GM23338 (cell line): ENCODE measurements at regions not wholly inside any gene's neighbourhood (a gene's known extent, or its start where the extent isn't known, plus 50 kb on each side); places are given as distances from the start of the nearest gene placed in this dataset.

Experiments used
- ATAC-seq: fragments of 200-7000 bp; cut with Tn5 transposase; 3 replicates; pipeline ENCODE4 v1.9.1; 2020
- DNase-seq: peaks from one replicate; pipeline ENCODE4 v3.0.0-alpha.2; 2015; ENCODE audit warnings: low spot score
- H2AFZ ChIP-seq: fragments of 200-600 bp; sonication (generic); 2 replicates; pipeline ENCODE4 v1.8.0; 2016; ENCODE audit warnings: antibody characterized with exemption, mild to moderate bottlenecking, moderate library complexity
- H3F3A ChIP-seq: fragments of 200-600 bp; sonication (generic); replicated peaks from 2 replicates; pipeline ENCODE4 v1.8.0; 2017; ENCODE audit warnings: antibody characterized with exemption, mixed run types, low read depth
- H3K27ac ChIP-seq: fragments of 200-600 bp; sonication (generic); 2 replicates; pipeline ENCODE4 v1.6.1; 2016; ENCODE audit warnings: low read depth
- H3K27me3 ChIP-seq: fragments of 200-600 bp; sonication (generic); 2 replicates; pipeline ENCODE4 v1.8.0; 2016; ENCODE audit warnings: mild to moderate bottlenecking, mixed run types, moderate library complexity; ENCODE audit not compliant: insufficient read depth
- H3K36me3 ChIP-seq: fragments of 200-600 bp; sonication (generic); 2 replicates; pipeline ENCODE4 v1.8.0; 2016; ENCODE audit warnings: mild to moderate bottlenecking; ENCODE audit not compliant: insufficient read depth
- H3K4me1 ChIP-seq: fragments of 200-600 bp; sonication (generic); 2 replicates; pipeline ENCODE4 v1.8.0; 2016; ENCODE audit warnings: mild to moderate bottlenecking, moderate library complexity; ENCODE audit not compliant: insufficient read depth
- H3K4me2 ChIP-seq: fragments of 200-600 bp; sonication (generic); 2 replicates; pipeline ENCODE4 v1.7.1; 2017; ENCODE audit warnings: mixed run types
- H3K4me3 ChIP-seq: fragments of 200-600 bp; sonication (generic); 2 replicates; pipeline ENCODE4 v1.6.1; 2016; ENCODE audit warnings: mixed run types
- H3K79me2 ChIP-seq: fragments of 200-600 bp; sonication (generic); replicated peaks from 2 replicates; pipeline ENCODE4 v1.8.0; 2017; ENCODE audit warnings: mild to moderate bottlenecking; ENCODE audit not compliant: insufficient read depth
- H3K9me2 ChIP-seq: fragments of 200-600 bp; sonication (generic); 2 replicates; pipeline ENCODE4 v1.8.0; 2017; ENCODE audit not compliant: insufficient read depth
- H4K20me1 ChIP-seq: fragments of 200-600 bp; sonication (generic); replicated peaks from 2 replicates; pipeline ENCODE4 v1.8.0; 2017; ENCODE audit warnings: mild to moderate bottlenecking; ENCODE audit not compliant: insufficient read depth
- H3K27ac Mint-ChIP-seq: 2 replicates; pipeline ENCODE4 v1.8.0; 2020; ENCODE audit warnings: inconsistent platforms, mild to moderate bottlenecking, moderate library complexity, mixed read lengths
- H3K27me3 Mint-ChIP-seq: 3 replicates; pipeline ENCODE4 v1.8.0; 2022; ENCODE audit warnings: low read depth, mild to moderate bottlenecking, moderate library complexity, mixed read lengths, inconsistent platforms; ENCODE audit not compliant: insufficient read depth, poor library complexity
- H3K36me3 Mint-ChIP-seq: 3 replicates; pipeline ENCODE4 v1.8.0; 2021; ENCODE audit warnings: low read depth, mild to moderate bottlenecking, inconsistent platforms, moderate library complexity, mixed read lengths
- H3K4me1 Mint-ChIP-seq: 3 replicates; pipeline ENCODE4 v1.8.0; 2020; ENCODE audit warnings: mild to moderate bottlenecking, inconsistent platforms, mixed read lengths
- H3K4me3 Mint-ChIP-seq: 3 replicates; pipeline ENCODE4 v1.8.0; 2021; ENCODE audit warnings: moderate library complexity, mild to moderate bottlenecking, inconsistent platforms, mixed read lengths
- H3K9me3 Mint-ChIP-seq: 3 replicates; pipeline ENCODE4 v1.8.0; 2020; ENCODE audit warnings: moderate library complexity, mild to moderate bottlenecking, inconsistent platforms, mixed read lengths
- CREB1 ChIP-seq: fragments of 250-450 bp; sonication (Bioruptor Pico); IDR thresholded peaks from 2 replicates; pipeline ENCODE4 v1.5.0; 2020; ENCODE audit warnings: low read depth, mild to moderate bottlenecking, moderate library complexity
- EZH2phosphoT487 ChIP-seq: fragments of 200-600 bp; sonication (generic); IDR thresholded peaks from one replicate; pipeline ENCODE4 v1.8.1; 2018; ENCODE audit warnings: antibody characterized with exemption; ENCODE audit not compliant: unreplicated experiment
- JUNB ChIP-seq: IDR thresholded peaks from one replicate; pipeline ENCODE4 v1.6.1; 2016; ENCODE audit warnings: antibody characterized with exemption; ENCODE audit not compliant: unreplicated experiment
- NANOG ChIP-seq: IDR thresholded peaks from 2 replicates; pipeline ENCODE4 v1.6.1; 2016; ENCODE audit warnings: antibody characterized with exemption, borderline replicate concordance
- ZNF331 ChIP-seq: fragments of 250-450 bp; sonication (Bioruptor Pico); IDR thresholded peaks from 2 replicates; pipeline ENCODE4 v1.5.0; 2020; ENCODE audit warnings: low read depth, mild to moderate bottlenecking, moderate library complexity
- TF ChIP-seq, protein P1 (sequence below), 2 experiments: fragments of 200-600 bp in 1 of 2; sonication (generic) in 1 of 2; conservative IDR thresholded peaks; 2 replicates each; pipeline versions ENCODE4 v1.5.1 to v1.6.1; 2016 to 2017; ENCODE audit warnings: antibody characterized with exemption in 2 of 2, low read depth in 2 of 2, mild to moderate bottlenecking in 2 of 2, moderate library complexity in 1 of 2
- TF ChIP-seq, protein P2 (sequence below): IDR thresholded peaks from 2 replicates; pipeline ENCODE4 v1.6.1; 2016; ENCODE audit warnings: antibody characterized with exemption
- TF ChIP-seq, protein P3 (sequence below): fragments of 250-450 bp; sonication (Bioruptor Pico); IDR thresholded peaks from 2 replicates; pipeline ENCODE4 v1.5.0; 2020; ENCODE audit warnings: mild to moderate bottlenecking, moderate library complexity

DNA sequence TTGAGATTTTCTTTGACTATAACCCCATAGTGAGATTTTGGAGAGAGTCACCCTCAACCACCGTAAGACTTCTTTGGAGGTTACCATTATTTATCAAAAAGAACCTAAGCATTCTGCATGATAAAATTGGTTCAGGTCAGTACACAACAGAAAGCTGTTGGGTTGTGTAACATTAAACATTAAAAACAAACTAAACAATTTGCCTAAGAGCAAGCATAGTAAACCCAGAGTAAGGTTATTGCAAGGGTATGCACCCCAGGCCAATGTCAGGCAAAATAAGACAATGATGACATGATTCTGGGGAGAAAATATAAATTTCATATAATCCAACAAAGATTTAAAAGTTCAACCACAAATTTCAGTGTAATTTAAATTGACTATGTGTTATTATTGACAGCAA is 472.4 kb downstream of the SH2D1A start:
- DNase-seq (no peak), ATAC-seq (no peak)
- Histone ChIP-seq H3F3A (no peaks in the 10 kb centered on the region), H3K9me2 (no peaks in the 10 kb centered on the region), H3K4me2 (no peak overlapping the region), H3K4me3 (no peak overlapping the region), H3K4me1 (0 out of 2 replicates have a peak, but pooled peaks cover 6% of the 10 kb centered on the region), H3K27me3 (no peaks in the 10 kb centered on the region), H3K36me3 (no peaks in the 10 kb centered on the region), H4K20me1 (no peaks in the 10 kb centered on the region), H3K79me2 (no peaks in the 10 kb centered on the region), H2AFZ (no peak overlapping the region), H3K27ac (no peak overlapping the region)
- Mint-ChIP-seq H3K27me3 (no peaks in the 10 kb centered on the region), H3K27ac (no peak overlapping the region), H3K4me1 (no peaks in the 10 kb centered on the region), H3K36me3 (no peaks in the 10 kb centered on the region), H3K9me3 (no peaks in the 10 kb centered on the region), H3K4me3 (no peak overlapping the region)
- TF ChIP-seq, protein P1, sequence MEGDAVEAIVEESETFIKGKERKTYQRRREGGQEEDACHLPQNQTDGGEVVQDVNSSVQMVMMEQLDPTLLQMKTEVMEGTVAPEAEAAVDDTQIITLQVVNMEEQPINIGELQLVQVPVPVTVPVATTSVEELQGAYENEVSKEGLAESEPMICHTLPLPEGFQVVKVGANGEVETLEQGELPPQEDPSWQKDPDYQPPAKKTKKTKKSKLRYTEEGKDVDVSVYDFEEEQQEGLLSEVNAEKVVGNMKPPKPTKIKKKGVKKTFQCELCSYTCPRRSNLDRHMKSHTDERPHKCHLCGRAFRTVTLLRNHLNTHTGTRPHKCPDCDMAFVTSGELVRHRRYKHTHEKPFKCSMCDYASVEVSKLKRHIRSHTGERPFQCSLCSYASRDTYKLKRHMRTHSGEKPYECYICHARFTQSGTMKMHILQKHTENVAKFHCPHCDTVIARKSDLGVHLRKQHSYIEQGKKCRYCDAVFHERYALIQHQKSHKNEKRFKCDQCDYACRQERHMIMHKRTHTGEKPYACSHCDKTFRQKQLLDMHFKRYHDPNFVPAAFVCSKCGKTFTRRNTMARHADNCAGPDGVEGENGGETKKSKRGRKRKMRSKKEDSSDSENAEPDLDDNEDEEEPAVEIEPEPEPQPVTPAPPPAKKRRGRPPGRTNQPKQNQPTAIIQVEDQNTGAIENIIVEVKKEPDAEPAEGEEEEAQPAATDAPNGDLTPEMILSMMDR (conservative IDR thresholded peaks at IDR 0.05; ENCODE audit: low read depth in 2 of 2), result no peak
- TF ChIP-seq ZNF331 (CRISPR knock-in tag) (no peak), CREB1 (no peak), NANOG (no peak), JUNB (no peak), EZH2phosphoT487 (no peak)
- TF ChIP-seq, protein P2, sequence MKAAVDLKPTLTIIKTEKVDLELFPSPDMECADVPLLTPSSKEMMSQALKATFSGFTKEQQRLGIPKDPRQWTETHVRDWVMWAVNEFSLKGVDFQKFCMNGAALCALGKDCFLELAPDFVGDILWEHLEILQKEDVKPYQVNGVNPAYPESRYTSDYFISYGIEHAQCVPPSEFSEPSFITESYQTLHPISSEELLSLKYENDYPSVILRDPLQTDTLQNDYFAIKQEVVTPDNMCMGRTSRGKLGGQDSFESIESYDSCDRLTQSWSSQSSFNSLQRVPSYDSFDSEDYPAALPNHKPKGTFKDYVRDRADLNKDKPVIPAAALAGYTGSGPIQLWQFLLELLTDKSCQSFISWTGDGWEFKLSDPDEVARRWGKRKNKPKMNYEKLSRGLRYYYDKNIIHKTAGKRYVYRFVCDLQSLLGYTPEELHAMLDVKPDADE, result no peak
- TF ChIP-seq, protein P3, sequence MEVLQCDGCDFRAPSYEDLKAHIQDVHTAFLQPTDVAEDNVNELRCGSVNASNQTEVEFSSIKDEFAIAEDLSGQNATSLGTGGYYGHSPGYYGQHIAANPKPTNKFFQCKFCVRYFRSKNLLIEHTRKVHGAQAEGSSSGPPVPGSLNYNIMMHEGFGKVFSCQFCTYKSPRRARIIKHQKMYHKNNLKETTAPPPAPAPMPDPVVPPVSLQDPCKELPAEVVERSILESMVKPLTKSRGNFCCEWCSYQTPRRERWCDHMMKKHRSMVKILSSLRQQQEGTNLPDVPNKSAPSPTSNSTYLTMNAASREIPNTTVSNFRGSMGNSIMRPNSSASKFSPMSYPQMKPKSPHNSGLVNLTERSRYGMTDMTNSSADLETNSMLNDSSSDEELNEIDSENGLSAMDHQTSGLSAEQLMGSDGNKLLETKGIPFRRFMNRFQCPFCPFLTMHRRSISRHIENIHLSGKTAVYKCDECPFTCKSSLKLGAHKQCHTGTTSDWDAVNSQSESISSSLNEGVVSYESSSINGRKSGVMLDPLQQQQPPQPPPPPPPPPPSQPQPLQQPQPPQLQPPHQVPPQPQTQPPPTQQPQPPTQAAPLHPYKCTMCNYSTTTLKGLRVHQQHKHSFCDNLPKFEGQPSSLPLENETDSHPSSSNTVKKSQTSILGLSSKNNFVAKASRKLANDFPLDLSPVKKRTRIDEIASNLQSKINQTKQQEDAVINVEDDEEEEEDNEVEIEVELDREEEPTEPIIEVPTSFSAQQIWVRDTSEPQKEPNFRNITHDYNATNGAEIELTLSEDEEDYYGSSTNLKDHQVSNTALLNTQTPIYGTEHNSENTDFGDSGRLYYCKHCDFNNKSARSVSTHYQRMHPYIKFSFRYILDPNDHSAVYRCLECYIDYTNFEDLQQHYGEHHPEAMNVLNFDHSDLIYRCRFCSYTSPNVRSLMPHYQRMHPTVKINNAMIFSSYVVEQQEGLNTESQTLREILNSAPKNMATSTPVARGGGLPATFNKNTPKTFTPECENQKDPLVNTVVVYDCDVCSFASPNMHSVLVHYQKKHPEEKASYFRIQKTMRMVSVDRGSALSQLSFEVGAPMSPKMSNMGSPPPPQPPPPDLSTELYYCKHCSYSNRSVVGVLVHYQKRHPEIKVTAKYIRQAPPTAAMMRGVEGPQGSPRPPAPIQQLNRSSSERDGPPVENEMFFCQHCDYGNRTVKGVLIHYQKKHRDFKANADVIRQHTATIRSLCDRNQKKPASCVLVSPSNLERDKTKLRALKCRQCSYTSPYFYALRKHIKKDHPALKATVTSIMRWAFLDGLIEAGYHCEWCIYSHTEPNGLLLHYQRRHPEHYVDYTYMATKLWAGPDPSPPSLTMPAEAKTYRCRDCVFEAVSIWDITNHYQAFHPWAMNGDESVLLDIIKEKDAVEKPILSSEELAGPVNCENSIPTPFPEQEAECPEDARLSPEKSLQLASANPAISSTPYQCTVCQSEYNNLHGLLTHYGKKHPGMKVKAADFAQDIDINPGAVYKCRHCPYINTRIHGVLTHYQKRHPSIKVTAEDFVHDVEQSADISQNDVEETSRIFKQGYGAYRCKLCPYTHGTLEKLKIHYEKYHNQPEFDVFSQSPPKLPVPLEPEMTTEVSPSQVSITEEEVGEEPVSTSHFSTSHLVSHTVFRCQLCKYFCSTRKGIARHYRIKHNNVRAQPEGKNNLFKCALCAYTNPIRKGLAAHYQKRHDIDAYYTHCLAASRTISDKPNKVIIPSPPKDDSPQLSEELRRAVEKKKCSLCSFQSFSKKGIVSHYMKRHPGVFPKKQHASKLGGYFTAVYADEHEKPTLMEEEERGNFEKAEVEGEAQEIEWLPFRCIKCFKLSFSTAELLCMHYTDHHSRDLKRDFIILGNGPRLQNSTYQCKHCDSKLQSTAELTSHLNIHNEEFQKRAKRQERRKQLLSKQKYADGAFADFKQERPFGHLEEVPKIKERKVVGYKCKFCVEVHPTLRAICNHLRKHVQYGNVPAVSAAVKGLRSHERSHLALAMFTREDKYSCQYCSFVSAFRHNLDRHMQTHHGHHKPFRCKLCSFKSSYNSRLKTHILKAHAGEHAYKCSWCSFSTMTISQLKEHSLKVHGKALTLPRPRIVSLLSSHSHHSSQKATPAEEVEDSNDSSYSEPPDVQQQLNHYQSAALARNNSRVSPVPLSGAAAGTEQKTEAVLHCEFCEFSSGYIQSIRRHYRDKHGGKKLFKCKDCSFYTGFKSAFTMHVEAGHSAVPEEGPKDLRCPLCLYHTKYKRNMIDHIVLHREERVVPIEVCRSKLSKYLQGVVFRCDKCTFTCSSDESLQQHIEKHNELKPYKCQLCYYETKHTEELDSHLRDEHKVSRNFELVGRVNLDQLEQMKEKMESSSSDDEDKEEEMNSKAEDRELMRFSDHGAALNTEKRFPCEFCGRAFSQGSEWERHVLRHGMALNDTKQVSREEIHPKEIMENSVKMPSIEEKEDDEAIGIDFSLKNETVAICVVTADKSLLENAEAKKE (CRISPR knock-in tag), result no peak
